CD14-positive monocyte (primary cell): ENCODE measurements at regions not wholly inside any gene's neighbourhood (a gene's known extent, or its start where the extent isn't known, plus 50 kb on each side); places are given as distances from the start of the nearest gene placed in this dataset.

Experiments used
- DNase-seq, 3 donors: peaks; one replicate each; pipeline ENCODE4 v3.0.0-alpha.2; 2011 to 2022
- H2AFZ ChIP-seq: 2 replicates; pipeline ENCODE4 v1.6.0; 2012; ENCODE audit warnings: mild to moderate bottlenecking, low read depth, low read length, inconsistent platforms; ENCODE audit not compliant: insufficient read depth, poor library complexity, severe bottlenecking
- H3K27ac ChIP-seq, 2 donors: 1 replicate in 1 of 2; 2 replicates in 1 of 2; pipeline ENCODE4 v1.5.1; 2012 to 2013; ENCODE audit warnings: low read length in 2 of 2, control low read depth in 1 of 2, inconsistent platforms in 1 of 2, low read depth in 1 of 2, mild to moderate bottlenecking in 1 of 2
- H3K27me3 ChIP-seq, 2 donors: one replicate each; pipeline versions ENCODE4 v1.6.0 to v1.6.1; 2011 to 2013; ENCODE audit warnings: low read length in 2 of 2; ENCODE audit not compliant: control insufficient read depth in 2 of 2, insufficient read depth in 2 of 2
- H3K36me3 ChIP-seq, 2 donors: replicated peaks in 1 of 2; 1 replicate in 1 of 2; 2 replicates in 1 of 2; pipeline versions ENCODE4 v1.5.1 to v1.6.1; 2012 to 2013; ENCODE audit warnings: low read length in 2 of 2, control low read depth in 1 of 2, inconsistent platforms in 1 of 2, mild to moderate bottlenecking in 1 of 2; ENCODE audit not compliant: insufficient read depth in 2 of 2, control insufficient read depth in 1 of 2
- H3K4me1 ChIP-seq, 2 donors: 1 replicate in 1 of 2; 2 replicates in 1 of 2; pipeline versions ENCODE4 v1.5.1 to v1.6.1; 2012 to 2013; ENCODE audit warnings: low read length in 2 of 2, control low read depth in 1 of 2, inconsistent platforms in 1 of 2, mild to moderate bottlenecking in 1 of 2, moderate library complexity in 1 of 2; ENCODE audit not compliant: insufficient read depth in 2 of 2, control insufficient read depth in 1 of 2
- H3K4me2 ChIP-seq: replicated peaks from 2 replicates; pipeline ENCODE3; 2012; ENCODE audit warnings: low read length, moderate library complexity, mild to moderate bottlenecking; ENCODE audit not compliant: poor library complexity, severe bottlenecking; ENCODE audit errors: extremely low read depth
- H3K4me3 ChIP-seq, 3 experiments: fragments of 200-600 bp in 1 of 3; sonication (generic) in 1 of 3; replicated peaks in 1 of 3; 1 replicate in 2 of 3; 2 replicates in 1 of 3; pipeline ENCODE4 v1.5.1; 2011 to 2013; ENCODE audit warnings: low read length in 3 of 3, mild to moderate bottlenecking in 3 of 3, control low read depth in 2 of 3, low read depth in 2 of 3, inconsistent platforms in 1 of 3, moderate library complexity in 1 of 3
- H3K79me2 ChIP-seq: 2 replicates; pipeline ENCODE4 v1.6.0; 2012; ENCODE audit warnings: mild to moderate bottlenecking, control low read depth, inconsistent platforms, low read length, moderate library complexity; ENCODE audit not compliant: insufficient read depth
- H3K9ac ChIP-seq: 2 replicates; pipeline ENCODE4 v1.6.0; 2017; ENCODE audit warnings: low read length, mild to moderate bottlenecking; ENCODE audit not compliant: insufficient read depth, poor library complexity, severe bottlenecking
- H3K9me3 ChIP-seq, 2 donors: replicated peaks in 1 of 2; 1 replicate in 1 of 2; 2 replicates in 1 of 2; pipeline versions ENCODE4 v1.5.1 to v1.6.1; 2012 to 2013; ENCODE audit warnings: low read length in 2 of 2, control low read depth in 1 of 2; ENCODE audit not compliant: control insufficient read depth in 1 of 2, insufficient read depth in 1 of 2
- H4K20me1 ChIP-seq: 2 replicates; pipeline ENCODE4 v1.6.0; 2012; ENCODE audit warnings: mild to moderate bottlenecking, low read length, control low read depth, moderate library complexity; ENCODE audit not compliant: insufficient read depth
- H3K27ac Mint-ChIP-seq, 7 donors: one replicate each; pipeline ENCODE4 v1.8.0; 2020; ENCODE audit warnings: mild to moderate bottlenecking in 7 of 7, mixed read lengths in 7 of 7, moderate library complexity in 6 of 7, inconsistent platforms in 2 of 7
- H3K27me3 Mint-ChIP-seq, 3 donors: one replicate each; pipeline ENCODE4 v1.8.0; 2021 to 2022; ENCODE audit warnings: low read depth in 3 of 3, mild to moderate bottlenecking in 3 of 3, mixed read lengths in 3 of 3, moderate library complexity in 3 of 3, inconsistent platforms in 1 of 3
- H3K36me3 Mint-ChIP-seq, 2 donors: one replicate each; pipeline ENCODE4 v1.8.0; 2020; ENCODE audit warnings: mixed read lengths in 2 of 2, inconsistent platforms in 1 of 2, mild to moderate bottlenecking in 1 of 2
- H3K4me1 Mint-ChIP-seq: one replicate; pipeline ENCODE4 v1.8.0; 2020; ENCODE audit warnings: mild to moderate bottlenecking, mixed read lengths
- H3K4me3 Mint-ChIP-seq, 2 donors: one replicate each; pipeline ENCODE4 v1.8.0; 2020; ENCODE audit warnings: mild to moderate bottlenecking in 2 of 2, mixed read lengths in 2 of 2, moderate library complexity in 1 of 2
- H3K9me3 Mint-ChIP-seq, 7 donors: one replicate each; pipeline ENCODE4 v1.8.0; 2020 to 2022; ENCODE audit warnings: mixed read lengths in 7 of 7, mild to moderate bottlenecking in 6 of 7, moderate library complexity in 6 of 7, inconsistent platforms in 2 of 7
- CTCF ChIP-seq: fragments of 200-600 bp; IDR thresholded peaks from one replicate; pipeline ENCODE4 v1.8.0; 2022; ENCODE audit warnings: antibody characterized with exemption, mild to moderate bottlenecking
- WGBS: methylation state at CpG from one replicate; pipeline ENCODE4 v1.1.5; 2013; ENCODE audit warnings: missing lambda C conversion rate; ENCODE audit not compliant: insufficient coverage; 5-methylcytosine and 5-hydroxymethylcytosine counted together
- intact Hi-C, 2 donors: fragments of 100-400 bp; cut with micrococcal nuclease; formaldehyde crosslinking; loops; one replicate each; pipeline versions ENCODE4 v1.15.0 to v1.15.1; 2023

GRCh38 chr10:10332786-10333185 is 684.9 kb upstream of the CELF2 start:
- Mint-ChIP-seq H3K4me1 (no peaks in the 10 kb centered on the region), H3K36me3 (no peaks in the 10 kb centered on the region), H3K27me3 (peaks cover 0 to 3% (median 1%) of the 10 kb centered on the region in 3 donors), H3K9me3 (peaks cover 0 to 5% (median 1%) of the 10 kb centered on the region in 7 donors), H3K4me3 (no peak overlapping the region), H3K27ac (no peak overlapping the region)
- no peak for TF ChIP-seq CTCF
- Histone ChIP-seq H3K9ac (no peak overlapping the region), H4K20me1 (no peaks in the 10 kb centered on the region), H3K27me3 (no peaks in the 10 kb centered on the region), H3K4me2 (no peak overlapping the region), H3K4me3 (no peak overlapping the region), H3K79me2 (no peaks in the 10 kb centered on the region), H3K36me3 (no peaks in the 10 kb centered on the region), H3K9me3 (no peaks in the 10 kb centered on the region), H3K27ac (no peak overlapping the region), H2AFZ (no peak overlapping the region), H3K4me1 (no peaks in the 10 kb centered on the region)
- 83% methylated on average over 1 of the region's 2 CpGs for WGBS
- intact Hi-C loops = no loop called here
- no peak for DNase-seq

GRCh38 chr10:10333622-10334021 is 684.0 kb upstream of the CELF2 start:
- Histone ChIP-seq H3K9me3 (no peaks in the 10 kb centered on the region), H3K4me3 (no peak overlapping the region), H3K27me3 (no peaks in the 10 kb centered on the region), H4K20me1 (no peaks in the 10 kb centered on the region), H3K4me1 (no peaks in the 10 kb centered on the region), H3K36me3 (no peaks in the 10 kb centered on the region), H3K27ac (no peak overlapping the region), H3K9ac (no peak overlapping the region), H2AFZ (no peak overlapping the region), H3K4me2 (no peak overlapping the region), H3K79me2 (no peaks in the 10 kb centered on the region)
- WGBS = 94% methylated on average over 2 of the region's 4 CpGs
- no peaks in the 10 kb centered on the region for H3K36me3 Mint-ChIP-seq
- TF ChIP-seq CTCF = no peak
- no peak for DNase-seq
- H3K4me3 Mint-ChIP-seq = no peak overlapping the region
- peaks cover 0 to 5% (median 0%) of the 10 kb centered on the region in 7 donors for H3K9me3 Mint-ChIP-seq
- H3K27ac Mint-ChIP-seq = no peak overlapping the region
- intact Hi-C loops = no loop called here
- H3K4me1 Mint-ChIP-seq = no peaks in the 10 kb centered on the region
- H3K27me3 Mint-ChIP-seq = peaks cover 0 to 3% (median 1%) of the 10 kb centered on the region in 3 donors
